SIG-M5 (cell line): ENCODE measurements at regions not wholly inside any gene's neighbourhood (a gene's known extent, or its start where the extent isn't known, plus 50 kb on each side); places are given as distances from the start of the nearest gene placed in this dataset.

Experiments
- DNase-seq: peaks from one replicate; lab custom pipeline; 2025; lab: John Stamatoyannopoulos, UW

- no peak for DNase-seq
These were observed 94.3 kb upstream of the NR3C1 start for GRCh38 chr5:143497749-143498148.

- no peak for DNase-seq
These were observed 93.5 kb upstream of the NR3C1 start for GRCh38 chr5:143496943-143497342.

- DNase-seq, result no peak
These were observed 92.4 kb upstream of the NR3C1 start for GRCh38 chr5:143495821-143496275.

- no peak for DNase-seq
These were observed 91.6 kb upstream of the NR3C1 start for GRCh38 chr5:143495110-143495509.

GRCh38 chr5:143494595-143494994 is 91.1 kb upstream of the NR3C1 start:
- no peak for DNase-seq

GRCh38 chr5:143494162-143494561 is 90.7 kb upstream of the NR3C1 start:
- DNase-seq, result no peak

GRCh38 chr5:143492783-143493182 is 89.3 kb upstream of the NR3C1 start:
- no peak for DNase-seq

- DNase-seq, result no peak
These were observed 88.2 kb upstream of the NR3C1 start for GRCh38 chr5:143491646-143492045.

- no peak for DNase-seq
These were observed 84.9 kb upstream of the NR3C1 start for GRCh38 chr5:143488381-143488780.

GRCh38 chr5:143484601-143485000 is 81.1 kb upstream of the NR3C1 start:
- DNase-seq, result no peak

- DNase-seq, result no peak
These were observed 78.4 kb upstream of the NR3C1 start for GRCh38 chr5:143481697-143482531.

- no peak for DNase-seq
These were observed 76.5 kb upstream of the NR3C1 start for GRCh38 chr5:143480001-143480400.

- no peak for DNase-seq
These were observed 75.9 kb upstream of the NR3C1 start for GRCh38 chr5:143479394-143479793.

- no peak for DNase-seq
These were observed 73.2 kb upstream of the NR3C1 start for GRCh38 chr5:143476601-143477211.

GRCh38 chr5:143474616-143475015 is 71.1 kb upstream of the NR3C1 start:
- DNase-seq, result no peak

GRCh38 chr5:143473481-143473880 is 70.0 kb upstream of the NR3C1 start:
- no peak for DNase-seq

- DNase-seq, result no peak
These were observed 69.1 kb upstream of the NR3C1 start for GRCh38 chr5:143472576-143472975.

- no peak for DNase-seq
These were observed 68.4 kb upstream of the NR3C1 start for GRCh38 chr5:143471666-143472464.

- DNase-seq, result no peak
These were observed 67.6 kb upstream of the NR3C1 start for GRCh38 chr5:143471041-143471509.

- DNase-seq, result no peak
These were observed 66.6 kb upstream of the NR3C1 start for GRCh38 chr5:143470120-143470519.

GRCh38 chr5:143469125-143469524 is 65.6 kb upstream of the NR3C1 start:
- no peak for DNase-seq

GRCh38 chr5:143466632-143467031 is 63.1 kb upstream of the NR3C1 start:
- no peak for DNase-seq
